RKO (cell line): ENCODE measurements at regions not wholly inside any gene's neighbourhood (a gene's known extent, or its start where the extent isn't known, plus 50 kb on each side); places are given as distances from the start of the nearest gene placed in this dataset.
A peak's percentile ranks its signal among the peaks of the same experiment; 100 is the strongest.
"Not testable (repeated sequence)": the region's sequence is repeated elsewhere in the genome, so short reads cannot be mapped to it uniquely, and the experiment has no call there.

Experiments
- DNase-seq: peaks from one replicate; pipeline ENCODE4 v3.0.0-alpha.2; 2016; ENCODE audit warnings: low spot score

GRCh38 chr5:160479220-160479619 is 57.6 kb downstream of the PTTG1 start:
- DNase-seq = no peak

DNA sequence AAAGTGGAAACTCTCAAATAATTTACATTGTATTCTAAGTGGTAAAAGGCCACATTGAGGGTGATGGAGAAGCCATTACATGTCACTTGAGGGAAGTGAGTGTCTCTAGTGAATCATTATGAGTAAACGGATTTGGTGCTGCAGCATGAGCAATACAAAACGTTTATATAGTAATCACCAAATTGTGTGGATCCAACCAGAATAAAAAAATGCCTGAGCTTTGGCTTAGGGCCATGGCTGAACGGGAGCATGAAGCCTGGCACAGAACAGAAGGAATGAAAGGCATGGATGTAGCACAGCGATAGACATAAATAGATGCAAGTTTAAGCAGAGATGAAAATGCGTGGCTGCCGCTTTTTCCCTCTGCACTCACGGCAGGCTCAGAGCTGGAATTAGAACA is 58.3 kb downstream of the PTTG1 start:
- peak; percentile 86 for DNase-seq

- DNase-seq = no peak
These were observed 59.0 kb downstream of the PTTG1 start for GRCh38 chr5:160480652-160481051.

GRCh38 chr5:160484678-160485077 is 63.0 kb downstream of the PTTG1 start:
- no peak for DNase-seq

DNA sequence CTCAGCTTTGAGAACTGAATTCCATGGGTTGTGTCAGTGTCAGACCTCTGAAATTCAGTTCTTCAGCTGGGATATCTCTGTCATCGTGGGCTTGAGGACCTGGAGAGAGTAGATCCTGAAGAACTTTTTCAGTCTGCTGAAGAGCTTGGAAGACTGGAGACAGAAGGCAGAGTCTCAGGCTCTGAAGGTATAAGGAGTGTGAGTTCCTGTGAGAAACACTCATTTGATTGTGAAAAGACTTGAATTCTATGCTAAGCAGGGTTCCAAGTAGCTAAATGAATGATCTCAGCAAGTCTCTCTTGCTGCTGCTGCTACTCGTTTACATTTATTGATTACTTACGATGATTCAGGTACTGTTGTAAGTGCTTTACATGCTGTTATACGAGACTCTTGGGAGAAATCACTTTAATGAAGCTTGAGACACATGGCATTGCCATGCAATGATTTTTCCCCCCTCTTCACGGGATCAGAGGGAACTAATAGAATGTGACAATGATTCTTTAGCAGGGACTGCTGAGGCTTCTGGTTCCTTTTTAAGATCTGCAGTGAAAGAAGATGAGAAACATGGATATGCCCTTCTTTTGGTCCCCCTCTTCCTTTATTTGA is 63.8 kb downstream of the PTTG1 start:
- DNase-seq = no peak

DNA sequence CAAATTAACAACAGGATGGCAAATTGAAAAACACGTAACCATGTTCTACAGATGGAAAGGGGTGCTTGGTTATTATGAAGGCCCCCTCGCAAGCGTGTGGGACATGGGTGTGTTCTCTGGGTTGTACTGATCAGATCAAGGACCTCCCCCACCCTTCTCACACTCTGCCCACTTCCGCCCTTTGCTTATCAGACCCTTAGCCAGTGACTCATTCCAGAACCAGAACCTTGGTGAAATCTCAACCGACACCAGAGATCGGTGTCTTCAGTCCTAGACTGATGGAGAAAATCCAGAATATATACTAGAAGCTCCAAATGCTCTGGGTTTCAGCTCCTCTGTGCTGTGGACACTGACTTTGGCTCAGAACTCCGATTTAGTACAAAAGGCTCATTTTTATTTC is 64.9 kb downstream of the PTTG1 start:
- DNase-seq = no peak

DNA sequence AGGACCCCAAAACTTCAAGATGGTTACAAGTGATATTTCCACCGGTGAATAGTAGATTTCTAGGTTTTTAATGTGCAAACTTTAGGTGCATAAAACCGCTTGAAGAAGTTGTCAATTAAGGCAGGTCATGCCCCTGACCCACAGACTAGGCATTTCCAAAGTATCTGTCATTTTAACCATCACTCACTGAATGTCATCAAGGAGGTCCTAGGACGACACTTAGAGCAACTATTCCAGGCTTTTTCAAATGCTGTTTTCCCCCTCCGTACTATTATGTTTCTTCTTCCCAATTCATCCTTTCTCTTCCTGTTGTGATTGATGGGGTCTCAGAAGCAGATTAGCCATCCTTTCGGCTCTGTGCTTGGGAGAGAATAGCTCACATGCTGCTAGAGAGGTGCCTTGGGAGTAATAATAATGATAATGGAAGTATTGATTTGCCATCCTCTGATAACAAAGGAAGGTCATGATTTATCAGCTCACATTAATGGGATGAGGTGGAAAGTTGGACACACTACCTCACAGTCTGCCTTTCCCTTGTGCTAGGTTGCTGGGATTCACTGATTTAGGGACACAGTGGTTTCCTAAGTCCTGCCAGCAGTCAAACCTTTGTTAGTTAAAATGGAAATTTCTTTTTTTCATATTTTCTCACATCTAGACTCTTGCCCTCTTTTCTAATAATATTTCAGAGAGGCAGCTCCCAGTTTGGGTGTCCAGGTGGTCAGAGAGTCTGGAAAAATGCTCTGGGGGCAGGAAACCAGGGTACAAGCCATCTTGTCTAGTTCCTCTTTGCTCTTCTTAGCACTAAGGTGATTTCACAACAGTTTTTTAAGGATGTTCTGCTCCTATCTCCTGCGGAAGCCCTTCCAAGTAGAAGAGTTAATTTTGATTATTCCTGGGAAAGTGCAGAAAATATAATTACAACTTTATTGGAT is 67.0 kb downstream of the PTTG1 start:
- DNase-seq = no peak

GRCh38 chr5:160491438-160491837 is 69.8 kb downstream of the PTTG1 start:
- DNase-seq = no peak

GRCh38 chr5:160492565-160492964 is 70.9 kb downstream of the PTTG1 start:
- DNase-seq = no peak

DNA sequence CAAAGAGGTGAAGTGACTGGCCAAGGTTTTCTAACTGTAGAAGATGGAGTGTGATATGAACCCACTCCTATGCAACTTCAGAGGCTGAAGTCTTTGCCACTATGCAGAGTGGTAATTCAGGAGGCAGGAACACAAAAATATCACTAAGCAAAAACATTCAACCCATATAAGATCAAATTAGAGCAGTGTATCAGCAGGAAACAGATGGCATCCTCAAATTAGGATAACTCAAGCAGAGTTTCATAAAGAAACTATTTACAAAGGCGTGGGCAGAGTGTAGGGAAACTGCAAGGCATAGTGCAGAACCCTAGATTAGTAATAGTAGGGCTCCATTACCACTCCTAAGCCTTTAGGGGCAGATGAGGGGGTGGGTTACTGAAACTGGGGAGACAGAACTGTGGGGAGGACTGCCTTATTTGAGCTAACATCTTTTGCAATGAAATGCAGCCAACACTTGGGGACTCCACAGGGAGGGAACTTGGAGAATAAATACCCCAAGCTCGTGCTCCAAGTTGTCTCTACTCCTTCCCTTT is 72.2 kb downstream of the PTTG1 start:
- DNase-seq = no peak

DNA sequence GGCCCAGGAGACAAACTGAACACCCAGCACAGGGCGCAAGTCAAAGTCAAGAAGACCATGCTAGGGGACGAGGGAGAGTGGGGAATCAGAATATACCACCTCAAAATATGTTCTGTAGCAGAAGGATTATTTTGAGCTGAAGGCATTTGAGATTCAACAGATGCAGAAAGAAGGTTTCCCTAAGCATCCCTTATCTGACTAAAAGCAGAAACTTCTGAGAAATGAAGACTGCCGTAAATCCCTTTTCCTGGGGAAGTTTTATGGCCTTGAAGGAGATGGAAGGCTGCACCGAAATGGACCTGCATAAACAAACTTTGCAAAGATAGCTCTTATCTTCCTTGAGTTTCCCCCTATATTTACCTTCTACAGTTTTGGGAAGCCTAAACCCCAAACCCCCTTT is 72.8 kb downstream of the PTTG1 start:
- DNase-seq = no peak

GRCh38 chr5:160496334-160496733 is 74.7 kb downstream of the PTTG1 start:
- DNase-seq = no peak

DNA sequence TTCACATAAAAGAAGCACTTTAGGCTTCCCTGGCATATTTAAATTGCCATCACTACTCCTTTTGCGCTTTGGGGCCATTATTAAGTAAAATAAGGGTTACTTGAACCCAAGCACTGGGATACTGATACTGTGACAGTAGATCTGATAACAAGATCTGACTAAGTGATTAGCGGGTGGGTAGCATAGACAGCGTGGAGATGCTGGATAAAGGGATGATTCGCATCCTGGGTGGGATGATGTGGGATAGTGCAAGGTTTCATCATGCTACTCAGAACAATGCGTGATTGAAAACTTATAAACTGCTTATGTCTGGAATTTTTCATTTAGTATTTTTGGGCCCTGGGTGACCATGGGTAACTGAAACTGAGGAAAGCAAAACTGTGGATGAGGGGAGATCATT is 75.1 kb downstream of the PTTG1 start:
- DNase-seq = peak; percentile 35

- DNase-seq = no peak
These were observed 76.2 kb downstream of the PTTG1 start for GRCh38 chr5:160497878-160498277.

GRCh38 chr5:160498441-160499043 is 76.9 kb downstream of the PTTG1 start:
- DNase-seq = not testable (repeated sequence)

DNA sequence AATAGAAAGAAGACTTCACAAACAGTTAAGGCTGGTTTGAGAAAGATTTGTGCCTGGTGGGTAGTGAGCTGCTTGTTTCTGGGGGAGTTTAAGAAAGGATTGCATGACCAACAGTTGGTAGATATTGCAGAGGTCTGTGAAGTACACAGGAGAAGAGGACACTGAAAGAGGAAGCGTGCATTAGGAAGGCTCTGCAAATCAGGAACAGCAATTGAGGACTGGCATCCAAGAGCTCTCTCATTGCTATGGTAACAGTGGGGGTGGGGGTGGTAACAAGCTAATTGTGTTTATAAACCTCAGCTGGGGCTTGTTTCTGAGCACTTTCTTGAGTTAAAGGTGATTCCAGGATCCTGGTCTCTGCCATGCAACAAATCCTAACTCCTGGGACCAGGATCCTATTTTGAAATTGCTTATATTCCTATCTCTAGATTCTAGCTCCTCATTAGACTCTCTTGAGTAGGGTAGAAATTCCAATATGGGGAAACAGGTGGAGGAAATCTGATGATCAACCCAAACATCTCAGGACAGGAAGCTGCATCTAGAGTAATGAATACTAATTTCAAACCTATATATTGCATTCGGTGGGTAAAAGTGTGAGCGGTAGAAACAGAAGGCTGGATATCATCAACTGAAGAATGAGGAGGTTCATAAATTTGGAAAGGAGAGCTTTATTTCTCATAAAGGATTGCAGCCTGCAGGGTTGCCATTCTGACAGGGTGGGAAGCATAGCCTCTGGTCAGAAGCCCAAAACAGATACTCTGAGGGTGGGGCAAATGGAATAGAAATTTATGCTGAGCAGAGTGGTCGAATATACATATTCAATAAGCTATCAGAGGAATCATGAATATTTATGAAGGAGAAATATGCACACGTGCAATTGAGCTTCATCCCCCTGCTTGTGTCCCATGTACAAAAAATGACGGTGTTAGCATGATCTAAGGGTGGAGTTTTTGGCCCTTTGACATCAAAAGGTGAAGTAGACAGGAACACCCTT is 79.4 kb downstream of the PTTG1 start:
- no peak for DNase-seq

GRCh38 chr5:160504906-160505305 is 83.3 kb downstream of the PTTG1 start:
- DNase-seq = no peak

DNA sequence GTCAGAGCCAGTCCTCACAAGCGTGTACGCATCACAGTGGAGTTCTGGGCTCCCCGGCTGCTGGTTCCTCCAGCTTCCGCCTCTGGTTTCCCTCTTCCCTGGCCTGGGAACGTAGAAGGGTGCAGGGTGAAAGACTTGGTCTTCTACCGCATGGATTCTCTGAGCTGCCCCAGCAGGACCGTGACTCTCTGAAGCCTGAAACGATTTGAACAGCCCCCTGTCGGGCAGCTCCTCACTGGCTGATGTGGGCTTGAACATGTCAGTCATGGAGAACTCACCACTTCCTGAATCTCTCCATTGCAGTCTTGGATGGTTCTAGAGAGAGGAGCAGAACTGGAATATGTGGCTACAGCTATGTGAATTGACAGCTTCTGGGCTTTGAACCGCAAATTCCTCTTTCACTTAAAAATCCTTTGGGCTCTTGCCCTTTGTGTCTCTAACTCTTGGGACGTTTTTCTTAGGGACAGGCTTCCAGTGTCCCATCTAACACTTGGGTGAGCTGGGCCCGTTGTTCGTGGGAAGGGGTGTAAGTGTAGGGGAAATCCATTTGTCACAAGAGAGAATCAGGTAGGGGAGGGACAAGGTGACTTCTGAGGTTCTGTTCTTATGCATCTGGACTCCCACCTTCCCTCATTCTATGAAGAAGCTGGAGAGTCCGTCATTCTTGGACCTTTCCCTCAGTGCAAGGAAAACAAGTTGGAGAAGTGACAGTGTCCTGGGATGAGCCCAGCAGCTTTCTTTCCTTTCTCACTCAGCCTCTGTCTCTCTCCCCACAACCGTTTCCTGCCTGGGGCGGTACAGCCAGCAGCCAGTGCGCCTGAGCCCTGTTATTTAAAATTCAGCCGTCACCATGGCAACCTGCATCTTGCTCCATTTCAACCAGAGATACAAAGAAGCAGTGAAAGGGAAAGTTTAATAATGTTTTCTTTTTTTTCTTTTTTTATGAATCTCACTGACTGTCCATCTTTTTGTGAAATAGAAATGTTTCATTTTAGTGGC is 84.7 kb downstream of the PTTG1 start:
- DNase-seq = no peak

DNA sequence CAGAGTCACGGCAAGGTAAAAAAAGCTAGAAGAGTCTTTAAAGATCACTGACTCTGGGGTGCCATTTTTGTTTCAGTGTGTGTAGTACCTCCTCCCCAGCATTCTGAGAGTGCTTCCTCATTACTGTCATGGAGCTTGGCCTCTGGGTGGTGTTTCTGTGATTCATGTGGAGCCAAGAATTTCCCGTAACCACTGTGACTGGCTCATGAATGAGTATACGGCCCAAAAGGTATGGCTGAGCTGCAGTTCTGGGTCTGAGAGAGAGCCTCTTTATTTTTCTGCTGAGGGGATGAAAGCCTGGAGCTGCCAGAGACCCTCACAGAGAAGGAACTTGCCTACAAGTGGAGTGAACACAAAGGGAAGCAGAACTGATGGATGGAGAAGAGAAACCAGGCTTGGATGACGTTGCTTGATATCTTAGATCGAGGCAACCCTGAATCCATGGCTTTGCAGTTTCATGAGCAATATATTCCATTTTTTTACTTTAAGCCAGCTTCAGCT is 85.6 kb downstream of the PTTG1 start:
- peak; percentile 32 for DNase-seq

- DNase-seq = peak; percentile 80
These were observed 87.2 kb downstream of the PTTG1 start for GRCh38 chr5:160508780-160509361.
